ENCODE measurements at regions not wholly inside any gene's neighbourhood (a gene's known extent, or its start where the extent isn't known, plus 50 kb on each side); places are given as distances from the start of the nearest gene placed in this dataset.

- intact Hi-C loops (cut with DNase I) = no loop called here
- no peak for DNase-seq (ENCODE audit: extremely low spot score)
- H3K27ac ChIP-seq (replicated peaks in 1 of 4) = no peak overlapping the region
- H3K4me3 ChIP-seq = no peak overlapping the region
- H3K36me3 ChIP-seq = no peaks in the 10 kb centered on the region
- 82% methylated on average over 9 of the region's 9 CpGs for WGBS
- H3K9me3 ChIP-seq = no peaks in the 10 kb centered on the region
- H3K27me3 ChIP-seq = no peaks in the 10 kb centered on the region
- TF ChIP-seq POLR2AphosphoS5 (IDR thresholded peaks at IDR 0.05) (no peak), EP300 (IDR thresholded peaks at IDR 0.05) (no peak), POLR2A (IDR thresholded peaks at IDR 0.05; ENCODE audit: low read depth) (no peak), CTCF (IDR thresholded peaks at IDR 0.05) (no peak)
- H3K4me1 ChIP-seq = peaks cover 0 to 14% (median 9%) of the 10 kb centered on the region in 4 donors
Measured at GRCh38 chr9:86809759-86810367, 137.4 kb downstream of the GAS1 start.

GRCh38 chr9:86809151-86809550, 138.2 kb downstream of the GAS1 start:
- Histone ChIP-seq H3K9me3 (no peaks in the 10 kb centered on the region), H3K4me3 (no peak overlapping the region), H3K4me1 (peaks cover 0 to 14% (median 9%) of the 10 kb centered on the region in 4 donors), H3K27me3 (no peaks in the 10 kb centered on the region), H3K27ac (replicated peaks in 1 of 4) (no peak overlapping the region), H3K36me3 (no peaks in the 10 kb centered on the region)
- DNase-seq (ENCODE audit: extremely low spot score) = no peak
- intact Hi-C loops (cut with DNase I) = no loop called here
- no peak for TF ChIP-seq CTCF (IDR thresholded peaks at IDR 0.05)
- TF ChIP-seq POLR2AphosphoS5 (IDR thresholded peaks at IDR 0.05) = no peak
- TF ChIP-seq POLR2A (IDR thresholded peaks at IDR 0.05; ENCODE audit: low read depth) = no peak
- no peak for TF ChIP-seq EP300 (IDR thresholded peaks at IDR 0.05)
- 95% methylated on average over 6 of the region's 6 CpGs for WGBS

GRCh38 chr9:86807367-86807976, 139.8 kb downstream of the GAS1 start:
- peaks cover 0 to 14% (median 9%) of the 10 kb centered on the region in 4 donors for H3K4me1 ChIP-seq
- 25% methylated on average over 16 of the region's 16 CpGs for WGBS
- H3K9me3 ChIP-seq = no peaks in the 10 kb centered on the region
- H3K27me3 ChIP-seq = no peaks in the 10 kb centered on the region
- peak overlapping the region in 1 of 4 donors; percentile 14 for H3K4me3 ChIP-seq
- intact Hi-C loops (cut with DNase I) = no loop called here
- H3K27ac ChIP-seq (replicated peaks in 1 of 4) = peak overlapping the region in 3 of 4 donors; percentile 44 to 57 (median 51)
- TF ChIP-seq CTCF (IDR thresholded peaks at IDR 0.05) (no peak), POLR2A (IDR thresholded peaks at IDR 0.05; ENCODE audit: low read depth) (no peak), EP300 (IDR thresholded peaks at IDR 0.05) (no peak), POLR2AphosphoS5 (IDR thresholded peaks at IDR 0.05) (no peak)
- DNase-seq (ENCODE audit: extremely low spot score) = no peak
- H3K36me3 ChIP-seq = no peaks in the 10 kb centered on the region

GRCh38 chr9:86804011-86804410, 143.3 kb downstream of the GAS1 start:
- H3K36me3 ChIP-seq = no peaks in the 10 kb centered on the region
- no peak for TF ChIP-seq POLR2A (IDR thresholded peaks at IDR 0.05; ENCODE audit: low read depth)
- TF ChIP-seq EP300 (IDR thresholded peaks at IDR 0.05) = no peak
- no peak for DNase-seq (ENCODE audit: extremely low spot score)
- no peak overlapping the region for H3K4me3 ChIP-seq
- no peaks in the 10 kb centered on the region for H3K27me3 ChIP-seq
- intact Hi-C loops (cut with DNase I) = no loop called here
- 94% methylated on average over 3 of the region's 3 CpGs for WGBS
- H3K9me3 ChIP-seq = no peaks in the 10 kb centered on the region
- H3K4me1 ChIP-seq = peaks cover 0 to 28% (median 21%) of the 10 kb centered on the region in 4 donors
- H3K27ac ChIP-seq (replicated peaks in 1 of 4) = no peak overlapping the region

GRCh38 chr9:86802900-86803673, 144.2 kb downstream of the GAS1 start:
- H3K9me3 ChIP-seq = no peaks in the 10 kb centered on the region
- no peaks in the 10 kb centered on the region for H3K36me3 ChIP-seq
- TF ChIP-seq CTCF (IDR thresholded peaks at IDR 0.05) (no peak), POLR2AphosphoS5 (IDR thresholded peaks at IDR 0.05) (no peak), POLR2A (IDR thresholded peaks at IDR 0.05; ENCODE audit: low read depth) (no peak), EP300 (IDR thresholded peaks at IDR 0.05) (no peak)
- no peak overlapping the region for H3K27ac ChIP-seq (replicated peaks in 1 of 4)
- intact Hi-C loops (cut with DNase I) = no loop called here
- H3K27me3 ChIP-seq = no peaks in the 10 kb centered on the region
- DNase-seq (ENCODE audit: extremely low spot score) = no peak
- WGBS = 89% methylated on average over 5 of the region's 5 CpGs
- H3K4me1 ChIP-seq = peaks cover 0 to 24% (median 19%) of the 10 kb centered on the region in 4 donors
- H3K4me3 ChIP-seq = no peak overlapping the region

Data from esophagus muscularis mucosa (tissue), 4 donors.